ENCODE measurements at regions not wholly inside any gene's neighbourhood (a gene's known extent, or its start where the extent isn't known, plus 50 kb on each side); places are given as distances from the start of the nearest gene placed in this dataset.

- TF ChIP-seq POLR2A (IDR thresholded peaks at IDR 0.05) (no peak), CTCF (IDR thresholded peaks at IDR 0.05) (no peak)
These were observed 204.9 kb downstream of the ZIC5 start for GRCh38 chr13:99766641-99767045.
